GM21515 (cell line): ENCODE measurements at regions not wholly inside any gene's neighbourhood (a gene's known extent, or its start where the extent isn't known, plus 50 kb on each side); places are given as distances from the start of the nearest gene placed in this dataset.

Experiments used
- ATAC-seq: cut with Tn5 transposase; IDR thresholded peaks from one replicate; pipeline ENCODE4 v1.9.1; 2021; ENCODE audit not compliant: unreplicated experiment

DNA sequence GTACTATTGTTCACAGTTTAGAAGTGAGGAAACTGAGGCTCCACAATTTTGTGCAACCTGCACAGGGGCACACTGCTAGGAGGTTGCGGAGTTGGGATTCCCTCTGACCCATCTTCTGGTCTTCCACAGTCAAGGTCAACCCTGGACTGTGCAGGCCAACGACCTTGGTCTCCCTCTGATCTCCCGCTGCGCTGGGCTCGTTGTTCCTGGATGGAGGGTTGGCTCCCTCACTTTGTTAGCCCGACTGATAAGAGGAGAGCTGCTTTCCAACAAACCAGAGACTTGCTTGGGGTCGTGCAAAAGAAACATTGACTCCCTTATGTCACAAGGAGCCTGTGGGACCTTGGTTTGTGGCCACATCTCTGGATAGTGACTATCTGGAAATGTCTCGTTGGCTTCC, 187.6 kb downstream of the MYCN start:
- no peak for ATAC-seq

DNA sequence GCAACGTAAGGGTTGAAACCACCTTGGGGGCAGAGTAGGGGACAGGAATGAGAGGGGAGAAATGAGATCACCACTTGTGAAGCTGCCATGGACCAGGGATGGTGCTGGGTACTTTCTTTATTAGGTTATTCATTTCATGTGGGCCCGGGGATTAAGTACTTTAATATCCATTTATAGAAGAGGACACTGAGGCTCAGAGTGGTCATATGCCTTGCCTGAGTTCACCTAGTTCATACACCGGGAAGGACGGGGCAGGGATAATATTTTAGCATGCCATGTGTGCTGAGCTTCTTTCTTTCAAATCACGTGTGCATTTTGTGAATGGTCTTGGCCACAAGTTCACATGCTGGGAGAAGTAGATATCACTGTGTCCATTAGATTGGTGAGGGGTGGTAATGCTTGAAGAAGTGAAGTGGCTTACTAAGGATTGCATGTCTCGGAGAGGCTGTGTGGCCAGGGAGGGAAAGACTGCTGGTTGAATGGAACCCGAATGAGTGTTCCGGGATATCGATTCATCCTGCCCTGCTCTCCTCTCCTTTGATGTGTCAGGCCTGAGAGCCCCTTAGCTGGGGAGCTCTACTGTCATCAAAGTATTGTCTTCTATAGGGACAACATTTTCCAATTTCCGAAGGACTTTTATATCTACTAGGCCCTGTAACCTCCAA, 187.1 kb downstream of the MYCN start:
- no peak for ATAC-seq

DNA sequence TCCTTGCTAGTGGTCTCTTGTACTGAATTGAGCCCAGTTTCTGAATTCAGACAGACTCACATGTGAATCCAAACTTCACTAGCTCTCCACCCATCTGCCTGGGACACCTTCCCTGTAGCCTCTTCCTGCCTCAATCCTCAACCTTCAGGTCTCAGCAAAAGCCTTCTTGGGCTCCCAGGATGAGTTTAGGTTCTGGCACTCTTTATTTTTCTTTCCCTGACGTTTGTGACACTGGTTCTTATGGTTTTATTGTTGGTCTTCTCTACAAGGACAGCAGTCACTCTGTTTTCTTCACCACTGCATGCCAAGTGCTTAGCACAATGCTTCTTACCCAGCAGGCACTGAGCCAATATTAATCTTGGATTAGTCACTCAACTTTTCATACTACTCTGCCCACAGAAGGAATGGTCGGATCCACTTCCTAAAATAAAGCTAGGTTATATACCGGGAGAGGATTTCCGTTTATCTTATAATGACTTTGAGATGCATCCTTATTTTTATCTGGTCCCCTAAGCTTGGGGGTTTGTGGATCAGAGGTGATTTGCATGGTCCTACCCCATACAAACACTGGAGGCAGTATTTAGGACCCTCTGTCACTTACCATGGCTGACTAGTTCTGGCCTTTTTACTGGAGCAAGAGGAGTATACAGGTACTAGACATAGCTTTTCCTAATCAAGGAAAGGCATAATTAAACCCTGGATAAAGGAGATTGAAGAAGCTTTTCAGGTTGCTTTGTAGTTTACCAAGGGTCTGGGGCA, 186.3 kb downstream of the MYCN start:
- ATAC-seq, result no peak

DNA sequence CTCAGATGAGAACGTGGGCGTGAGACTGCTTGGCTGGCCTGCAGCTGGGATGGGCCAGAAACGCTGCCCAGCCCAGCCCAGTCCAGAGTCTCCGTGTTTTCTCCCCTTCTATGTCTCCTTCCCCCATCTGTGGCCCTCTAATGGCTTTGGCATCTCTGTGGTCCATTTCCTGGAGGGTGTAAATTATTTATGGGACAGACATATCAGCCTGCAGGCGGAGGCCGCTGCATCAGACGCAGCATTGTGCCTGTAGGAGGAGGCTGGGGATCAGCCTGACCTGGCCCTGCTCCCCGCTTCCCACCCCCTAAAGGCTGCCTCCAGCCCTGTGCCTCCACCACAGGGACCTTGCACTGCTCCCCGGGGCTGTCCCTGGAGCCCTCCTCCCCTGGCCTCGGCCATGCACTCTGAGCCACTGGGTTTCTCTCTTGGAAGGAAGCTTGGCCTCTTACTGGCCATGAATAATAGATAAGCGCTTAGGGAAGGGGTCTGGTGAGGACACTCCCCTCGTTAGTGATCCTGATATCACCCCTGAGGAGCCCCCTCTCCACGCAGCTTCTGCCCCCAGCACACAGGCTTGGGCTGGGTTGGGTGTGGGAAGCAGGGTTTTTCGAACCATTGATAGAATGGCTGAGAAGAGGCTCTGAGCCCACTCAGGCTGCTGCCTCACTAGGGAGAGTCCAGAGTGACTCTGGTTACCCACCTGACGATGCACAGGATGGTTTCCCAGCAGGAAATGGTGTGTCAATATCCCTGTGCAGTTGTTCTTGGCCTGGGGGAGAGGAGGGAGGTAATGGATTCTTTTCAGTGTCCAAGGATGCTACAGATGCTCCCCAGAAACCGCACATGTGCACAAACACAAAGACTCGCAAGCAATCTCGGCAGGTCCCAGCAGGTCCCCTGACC, 185.5 kb downstream of the MYCN start:
- ATAC-seq, result no peak

DNA sequence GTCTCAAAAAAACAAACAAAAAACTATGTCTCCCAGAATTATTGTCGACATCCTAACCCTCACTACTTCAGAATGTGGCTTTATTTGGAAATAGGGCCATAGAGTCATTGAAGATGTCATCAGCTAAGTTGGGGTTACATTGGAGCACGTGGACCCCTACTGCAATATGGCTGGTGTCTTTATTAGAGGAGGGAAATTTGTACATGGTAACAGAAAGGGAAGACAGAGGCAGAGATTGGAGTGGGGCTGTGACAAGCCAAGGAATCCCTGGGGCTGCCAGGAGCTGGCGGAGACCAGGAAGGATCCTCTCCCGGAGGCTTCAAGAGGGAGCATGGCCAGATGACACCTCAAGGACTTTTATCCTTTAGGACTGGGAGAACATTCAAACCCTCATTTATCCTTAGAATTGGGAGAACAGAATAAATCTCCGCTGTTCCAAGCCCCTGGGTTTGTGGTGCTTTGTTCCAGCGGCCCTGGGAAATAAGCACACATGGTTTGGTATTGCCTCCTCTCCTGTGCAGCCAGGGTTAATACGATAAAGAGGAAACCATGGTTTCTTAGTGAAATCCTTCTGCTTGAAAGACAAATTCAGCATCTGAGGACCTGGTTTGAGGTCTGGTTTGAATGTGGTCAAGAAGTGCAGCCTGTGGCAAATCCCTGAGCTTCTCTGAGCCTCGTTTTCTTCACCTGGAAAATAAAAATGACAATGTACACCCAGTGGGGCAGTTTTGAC, 184.7 kb downstream of the MYCN start:
- no peak for ATAC-seq

DNA sequence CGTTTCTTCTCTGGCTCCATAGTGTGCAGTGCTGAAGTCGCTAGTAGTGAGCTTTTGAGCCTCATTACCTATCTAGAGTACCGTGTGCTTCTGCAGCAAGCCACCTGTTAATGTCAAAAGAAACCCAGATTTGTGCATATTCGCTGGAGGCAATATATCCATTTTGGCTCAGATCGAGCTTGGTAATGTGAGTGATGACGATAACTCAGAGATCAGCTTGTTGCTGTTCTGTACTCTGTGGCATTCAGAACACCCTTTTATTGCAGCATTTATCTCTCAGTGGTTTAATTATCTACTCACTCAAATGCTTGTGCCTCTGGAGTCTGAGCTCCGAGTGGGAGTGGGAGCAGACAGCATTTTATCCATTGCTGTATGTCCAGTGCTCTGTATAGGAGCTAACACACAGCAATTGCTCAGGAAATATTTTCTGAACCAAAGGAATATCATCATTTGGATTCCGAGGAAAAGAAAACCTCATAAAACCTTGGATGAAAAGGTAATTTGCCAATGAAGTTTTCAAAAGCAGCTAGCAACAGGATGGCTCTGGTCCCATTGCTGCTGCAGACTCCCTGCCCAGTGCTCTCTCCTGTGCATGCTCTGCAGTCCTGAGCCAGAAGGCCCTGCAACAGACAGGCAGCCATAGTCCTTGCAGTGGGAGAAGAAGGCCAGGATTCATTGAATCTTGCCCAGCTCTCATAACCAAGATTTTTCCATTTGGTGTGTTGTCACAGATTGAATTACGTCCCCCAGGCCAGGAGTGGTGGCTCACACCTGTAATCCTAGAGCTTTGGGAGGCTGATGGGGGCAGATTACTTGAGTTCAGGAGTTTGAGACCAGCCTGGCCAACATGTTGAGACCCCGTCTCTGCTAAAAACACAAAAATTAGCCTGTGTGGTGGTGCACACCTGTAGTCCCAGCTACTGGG, 183.8 kb downstream of the MYCN start:
- ATAC-seq, result no peak

DNA sequence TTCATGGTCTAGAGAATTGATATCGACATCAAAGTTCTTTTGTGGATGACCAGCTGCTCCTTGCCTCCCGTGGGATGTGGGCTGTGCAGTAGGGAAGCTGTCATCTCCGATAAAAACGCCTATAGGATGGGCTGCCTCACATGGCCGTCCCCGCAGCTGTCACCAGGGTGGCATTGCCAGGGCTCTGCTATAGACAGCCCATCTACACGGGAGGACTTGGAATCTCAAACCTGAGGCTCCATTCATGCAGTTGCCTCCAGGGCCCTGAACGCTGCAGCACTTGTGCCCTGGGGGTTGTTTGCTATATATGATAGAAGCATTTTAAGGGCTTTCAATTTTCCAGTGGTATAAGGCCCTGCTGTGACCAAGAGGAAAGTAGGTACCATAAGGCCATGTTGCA, 183.1 kb downstream of the MYCN start:
- ATAC-seq, result no peak

DNA sequence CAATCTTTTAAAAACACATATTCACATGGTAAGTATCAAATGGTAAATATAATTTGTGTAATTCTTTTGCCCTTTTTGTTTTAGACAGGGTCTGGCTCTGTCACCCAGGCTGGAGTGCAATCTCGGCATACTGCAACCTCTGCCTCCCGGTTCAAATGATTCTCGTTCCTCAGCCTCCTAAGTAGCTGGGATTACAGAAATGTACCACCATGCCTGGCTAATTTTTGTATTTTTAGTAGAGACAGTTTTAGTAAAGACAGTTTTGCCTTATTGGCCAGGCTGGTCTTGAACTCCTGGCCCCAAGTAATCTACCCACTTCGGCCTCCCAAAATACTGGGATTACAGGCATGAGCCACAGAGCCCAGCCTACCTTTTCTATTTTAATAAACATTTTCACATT, 182.2 kb downstream of the MYCN start:
- ATAC-seq, result no peak

DNA sequence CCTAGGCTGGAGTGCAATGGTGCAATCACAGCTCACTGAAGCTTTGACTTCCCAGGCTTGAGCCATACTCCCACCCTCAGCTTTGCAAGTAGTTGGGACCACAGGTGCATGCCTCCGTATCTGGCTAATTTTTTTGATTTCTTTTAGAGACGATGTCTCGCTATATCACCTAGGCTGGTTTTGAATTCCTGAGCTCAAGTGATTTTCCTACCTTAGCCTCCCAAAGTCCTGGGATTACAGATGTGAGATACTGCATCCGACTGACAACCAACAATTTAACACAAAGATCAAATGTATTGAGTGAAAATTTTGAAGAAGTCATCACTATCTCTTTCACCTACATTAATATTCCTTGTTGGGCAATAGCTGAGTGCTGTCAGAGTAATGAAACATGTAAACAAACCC, 181.6 kb downstream of the MYCN start:
- ATAC-seq, result no peak

DNA sequence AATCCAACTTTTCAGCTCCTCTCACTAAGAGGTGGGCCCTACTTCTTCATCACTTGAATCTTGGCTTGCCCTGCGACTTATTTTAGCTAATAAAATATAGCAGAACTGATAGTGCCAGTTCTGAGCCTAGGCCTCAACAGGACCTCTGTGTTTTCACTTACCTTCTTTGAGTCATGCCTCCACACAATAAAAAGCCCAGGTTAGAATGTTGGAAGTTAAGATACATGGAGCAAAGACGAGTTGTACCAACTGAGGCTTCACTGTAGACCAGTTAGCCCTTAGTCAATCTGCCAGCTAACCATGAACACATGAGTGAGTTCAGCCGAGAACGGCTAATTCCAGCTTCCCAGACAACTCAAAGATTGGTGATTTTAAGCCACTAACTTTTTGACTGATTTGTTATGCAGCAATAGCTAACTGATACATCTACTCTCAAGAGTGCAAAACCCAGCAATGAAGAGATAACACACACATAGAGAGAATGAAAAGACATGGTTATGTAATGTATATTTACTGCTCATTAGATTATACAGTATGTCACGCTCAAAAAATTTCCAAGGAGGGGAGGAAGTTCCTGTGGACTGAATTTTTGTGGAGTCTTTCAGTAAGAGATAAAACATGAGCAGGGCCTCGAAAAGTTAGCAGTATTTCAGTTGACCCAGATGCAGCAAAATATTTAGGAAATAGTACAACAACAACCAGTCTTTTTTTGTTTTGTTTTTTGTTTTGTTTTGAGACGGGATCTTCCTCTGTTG, 181.1 kb downstream of the MYCN start:
- ATAC-seq, result no peak

DNA sequence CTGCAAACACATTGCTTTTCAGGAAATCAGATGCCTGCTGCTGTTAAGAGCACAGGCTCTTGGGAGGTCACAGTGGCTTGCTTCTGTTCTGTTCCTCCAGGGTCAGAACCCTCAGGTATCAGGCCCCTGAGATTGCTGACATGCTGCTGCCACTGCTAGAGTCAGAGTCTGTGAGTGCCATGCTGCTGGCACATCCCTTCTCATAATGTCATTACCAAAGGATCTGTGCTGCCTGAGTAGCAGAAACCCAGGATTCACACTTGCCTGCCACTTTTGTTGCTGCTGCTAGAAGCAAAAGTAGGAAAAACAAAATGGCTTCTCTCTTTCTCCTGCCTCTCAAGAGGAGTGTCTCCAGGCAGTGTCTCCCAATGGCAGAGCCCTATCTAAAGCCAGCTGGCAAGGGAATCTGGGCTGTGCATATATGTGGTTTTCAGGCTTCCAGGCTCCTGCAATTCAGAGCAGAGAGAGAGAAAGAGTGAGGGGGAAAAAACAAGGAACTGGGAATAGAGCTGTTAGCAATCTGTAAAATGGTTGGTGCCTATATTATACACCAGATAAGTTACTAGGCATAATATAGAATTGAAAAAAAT, 180.3 kb downstream of the MYCN start:
- ATAC-seq, result no peak

DNA sequence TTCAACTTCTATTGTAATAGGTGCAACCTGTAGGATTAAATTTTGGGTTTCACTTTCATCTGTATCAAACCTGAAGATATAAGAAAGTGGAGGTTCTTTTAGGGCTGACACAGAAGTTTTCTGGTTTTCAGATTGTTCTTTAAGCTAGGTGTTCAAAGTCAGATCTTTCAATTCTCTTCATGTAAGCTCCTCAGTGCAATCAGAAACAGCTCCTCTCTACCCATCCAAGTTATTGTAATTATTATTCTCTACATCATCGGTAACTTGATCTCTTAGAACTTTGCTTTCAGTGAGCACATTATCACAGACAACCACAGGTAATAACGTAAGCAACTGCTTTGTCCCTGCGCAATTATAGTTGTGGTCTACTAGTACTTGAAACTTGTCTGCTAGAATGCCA, 179.4 kb downstream of the MYCN start:
- ATAC-seq, result no peak

DNA sequence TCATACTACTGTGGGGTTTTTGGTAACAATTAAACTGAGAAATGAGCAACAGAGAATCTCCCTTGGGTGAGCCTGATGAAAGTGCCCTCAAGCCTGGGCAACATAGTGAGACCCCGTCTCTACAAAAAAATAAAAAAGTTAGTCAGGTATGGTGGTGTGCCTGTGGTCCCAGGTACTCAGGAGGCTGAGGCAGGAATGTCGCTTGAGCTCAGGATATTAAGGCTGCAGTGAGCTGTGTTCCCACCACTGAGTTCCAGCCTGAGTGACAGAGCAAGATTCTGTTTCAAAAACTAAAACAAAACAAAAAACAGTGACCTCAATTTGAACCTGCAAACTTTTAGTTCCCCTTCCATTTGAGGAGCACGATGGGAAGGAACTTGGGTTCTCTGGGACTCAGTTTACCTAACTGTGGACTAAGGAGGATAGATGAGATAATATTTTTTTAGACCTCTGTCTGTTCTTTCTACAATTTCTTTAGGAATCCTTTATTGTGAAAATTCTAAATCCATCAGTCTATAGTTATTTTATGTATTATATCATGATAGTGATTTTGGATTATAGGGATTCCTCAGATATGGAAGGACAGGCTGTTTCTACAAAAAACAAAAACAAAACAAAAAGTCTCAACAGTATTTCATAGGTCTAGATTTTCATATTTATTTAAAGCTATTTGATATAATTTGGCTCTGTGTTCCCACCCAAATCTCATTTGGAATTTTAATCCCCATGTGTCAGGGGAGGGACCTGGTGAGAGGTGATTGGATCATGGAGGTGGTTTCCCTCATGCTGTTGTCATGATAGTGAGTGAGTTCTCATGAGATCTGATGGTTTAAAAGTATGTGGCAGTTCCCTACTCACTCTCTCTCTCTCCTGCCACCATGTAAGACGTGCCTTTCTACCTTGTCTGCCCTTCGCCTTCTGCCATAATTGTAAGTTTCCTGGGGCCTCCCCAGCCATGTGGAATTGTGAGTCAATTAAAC, 178.6 kb downstream of the MYCN start:
- ATAC-seq, result no peak

DNA sequence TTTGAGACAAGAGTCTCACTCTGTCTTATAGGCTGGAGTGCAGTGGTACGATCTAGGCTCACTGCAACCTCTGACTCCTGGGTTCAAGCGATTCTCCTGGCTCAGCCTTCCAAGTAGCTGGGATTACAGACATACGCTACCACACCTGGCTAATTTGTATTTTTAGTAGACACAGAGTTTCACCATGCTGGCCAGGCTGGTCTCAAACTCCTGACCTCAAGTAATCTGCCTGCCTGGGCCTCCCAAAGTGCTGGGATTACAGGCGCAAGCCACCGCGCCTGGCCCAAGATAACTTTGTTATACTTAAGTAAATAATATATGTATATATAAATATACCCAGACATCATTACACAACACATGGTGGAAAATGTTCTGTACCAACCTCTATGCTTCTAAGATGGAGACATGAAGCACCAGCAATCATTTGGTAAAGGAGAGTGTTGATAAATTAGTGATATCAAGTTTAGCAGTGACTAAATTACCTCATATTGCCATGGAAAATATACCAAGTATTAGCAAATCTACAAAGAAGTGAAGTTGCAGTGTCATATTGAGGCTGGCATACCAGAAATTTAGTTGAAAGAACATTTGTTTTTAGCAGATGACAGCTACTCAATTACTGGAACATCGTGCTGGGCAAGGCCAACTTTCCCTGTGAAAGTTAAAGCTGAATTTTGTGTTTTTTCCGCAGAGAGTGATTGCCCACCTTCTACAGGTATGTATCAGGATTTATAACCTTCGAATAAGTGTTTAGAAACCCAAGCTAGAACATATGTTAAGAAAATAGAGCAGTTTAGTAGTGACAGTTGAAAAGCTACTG, 177.7 kb downstream of the MYCN start:
- ATAC-seq, result no peak

DNA sequence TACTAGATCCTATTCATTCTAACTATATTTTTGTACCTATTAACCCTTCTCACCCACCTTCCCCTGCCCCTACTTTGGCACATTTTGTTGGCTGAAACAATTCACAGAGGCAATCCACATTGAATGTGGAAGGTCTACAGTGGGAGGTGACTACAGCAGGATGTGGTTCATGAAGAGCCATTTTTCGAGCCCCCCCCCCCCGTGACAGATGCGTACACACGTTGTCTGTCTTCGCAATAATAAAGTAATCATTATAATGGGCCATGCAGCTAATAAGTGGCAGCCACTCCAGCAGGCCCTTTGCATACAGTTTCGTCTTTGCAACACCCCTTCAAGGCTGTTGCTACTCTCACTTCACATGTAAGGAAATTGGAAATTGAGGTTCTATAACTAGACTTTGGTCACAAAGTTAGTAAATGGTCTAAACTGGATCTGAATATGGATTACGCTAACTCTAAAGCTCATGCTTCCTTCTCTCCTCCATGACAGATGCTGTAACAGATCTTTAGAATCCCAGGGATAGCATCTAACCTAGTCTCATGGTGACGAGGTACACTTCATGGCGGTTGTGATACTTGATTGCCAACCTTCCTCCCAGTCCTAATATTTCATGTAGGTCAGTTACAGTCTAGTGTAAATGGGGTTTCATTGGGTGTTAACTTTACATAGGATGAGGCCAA, 176.8 kb downstream of the MYCN start:
- ATAC-seq, result no peak
